ENCODE measurements at regions not wholly inside any gene's neighbourhood (a gene's known extent, or its start where the extent isn't known, plus 50 kb on each side); places are given as distances from the start of the nearest gene placed in this dataset.

DNA sequence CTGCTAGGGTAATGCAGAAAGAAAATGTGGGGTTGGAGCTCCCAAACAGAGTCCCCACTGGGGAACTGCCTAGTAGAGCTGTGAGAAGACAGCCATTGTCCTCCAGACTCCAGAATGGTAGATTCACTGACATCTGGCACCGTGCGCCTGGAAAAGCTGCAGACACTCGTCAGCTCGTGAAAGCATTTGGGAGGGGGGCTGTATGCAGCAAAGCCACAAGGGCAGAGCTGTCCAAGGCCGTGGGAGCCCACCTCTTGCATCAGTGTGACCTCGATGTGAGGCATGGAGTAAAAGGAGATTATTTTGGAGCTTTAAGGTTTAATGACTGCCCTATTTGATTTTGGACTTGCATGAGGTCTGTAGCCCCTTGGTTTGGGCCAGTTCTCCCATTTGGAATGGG, 242.9 kb downstream of the VGLL3 start:
- TF ChIP-seq, protein P1, sequence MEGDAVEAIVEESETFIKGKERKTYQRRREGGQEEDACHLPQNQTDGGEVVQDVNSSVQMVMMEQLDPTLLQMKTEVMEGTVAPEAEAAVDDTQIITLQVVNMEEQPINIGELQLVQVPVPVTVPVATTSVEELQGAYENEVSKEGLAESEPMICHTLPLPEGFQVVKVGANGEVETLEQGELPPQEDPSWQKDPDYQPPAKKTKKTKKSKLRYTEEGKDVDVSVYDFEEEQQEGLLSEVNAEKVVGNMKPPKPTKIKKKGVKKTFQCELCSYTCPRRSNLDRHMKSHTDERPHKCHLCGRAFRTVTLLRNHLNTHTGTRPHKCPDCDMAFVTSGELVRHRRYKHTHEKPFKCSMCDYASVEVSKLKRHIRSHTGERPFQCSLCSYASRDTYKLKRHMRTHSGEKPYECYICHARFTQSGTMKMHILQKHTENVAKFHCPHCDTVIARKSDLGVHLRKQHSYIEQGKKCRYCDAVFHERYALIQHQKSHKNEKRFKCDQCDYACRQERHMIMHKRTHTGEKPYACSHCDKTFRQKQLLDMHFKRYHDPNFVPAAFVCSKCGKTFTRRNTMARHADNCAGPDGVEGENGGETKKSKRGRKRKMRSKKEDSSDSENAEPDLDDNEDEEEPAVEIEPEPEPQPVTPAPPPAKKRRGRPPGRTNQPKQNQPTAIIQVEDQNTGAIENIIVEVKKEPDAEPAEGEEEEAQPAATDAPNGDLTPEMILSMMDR (IDR thresholded peaks at IDR 0.05; ENCODE audit: low read depth, low read length, missing input control) = no peak
- TF ChIP-seq NR2F2 (IDR thresholded peaks at IDR 0.05) (no peak), RAD21 (IDR thresholded peaks at IDR 0.05) (no peak), YY1 (IDR thresholded peaks at IDR 0.05) (no peak), TAF1 (conservative IDR thresholded peaks at IDR 0.05) (no peak), FOXA1 (IDR thresholded peaks at IDR 0.05) (no peak), SP1 (IDR thresholded peaks at IDR 0.05) (no peak), HNF4G (IDR thresholded peaks at IDR 0.05) (no peak), JUND (IDR thresholded peaks at IDR 0.05) (no peak), GABPA (IDR thresholded peaks at IDR 0.05 in 1 of 2, conservative IDR thresholded peaks at IDR 0.05 in 1 of 2) (no peak), HNF4A (conservative IDR thresholded peaks at IDR 0.05) (no peak)
- TF ChIP-seq, protein P2, sequence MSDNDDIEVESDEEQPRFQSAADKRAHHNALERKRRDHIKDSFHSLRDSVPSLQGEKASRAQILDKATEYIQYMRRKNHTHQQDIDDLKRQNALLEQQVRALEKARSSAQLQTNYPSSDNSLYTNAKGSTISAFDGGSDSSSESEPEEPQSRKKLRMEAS (IDR thresholded peaks at IDR 0.05) = no peak
- TF ChIP-seq, protein P3, sequence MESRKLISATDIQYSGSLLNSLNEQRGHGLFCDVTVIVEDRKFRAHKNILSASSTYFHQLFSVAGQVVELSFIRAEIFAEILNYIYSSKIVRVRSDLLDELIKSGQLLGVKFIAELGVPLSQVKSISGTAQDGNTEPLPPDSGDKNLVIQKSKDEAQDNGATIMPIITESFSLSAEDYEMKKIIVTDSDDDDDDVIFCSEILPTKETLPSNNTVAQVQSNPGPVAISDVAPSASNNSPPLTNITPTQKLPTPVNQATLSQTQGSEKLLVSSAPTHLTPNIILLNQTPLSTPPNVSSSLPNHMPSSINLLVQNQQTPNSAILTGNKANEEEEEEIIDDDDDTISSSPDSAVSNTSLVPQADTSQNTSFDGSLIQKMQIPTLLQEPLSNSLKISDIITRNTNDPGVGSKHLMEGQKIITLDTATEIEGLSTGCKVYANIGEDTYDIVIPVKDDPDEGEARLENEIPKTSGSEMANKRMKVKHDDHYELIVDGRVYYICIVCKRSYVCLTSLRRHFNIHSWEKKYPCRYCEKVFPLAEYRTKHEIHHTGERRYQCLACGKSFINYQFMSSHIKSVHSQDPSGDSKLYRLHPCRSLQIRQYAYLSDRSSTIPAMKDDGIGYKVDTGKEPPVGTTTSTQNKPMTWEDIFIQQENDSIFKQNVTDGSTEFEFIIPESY (IDR thresholded peaks at IDR 0.05) = no peak
